ENCODE measurements at regions not wholly inside any gene's neighbourhood (a gene's known extent, or its start where the extent isn't known, plus 50 kb on each side); places are given as distances from the start of the nearest gene placed in this dataset.

DNA sequence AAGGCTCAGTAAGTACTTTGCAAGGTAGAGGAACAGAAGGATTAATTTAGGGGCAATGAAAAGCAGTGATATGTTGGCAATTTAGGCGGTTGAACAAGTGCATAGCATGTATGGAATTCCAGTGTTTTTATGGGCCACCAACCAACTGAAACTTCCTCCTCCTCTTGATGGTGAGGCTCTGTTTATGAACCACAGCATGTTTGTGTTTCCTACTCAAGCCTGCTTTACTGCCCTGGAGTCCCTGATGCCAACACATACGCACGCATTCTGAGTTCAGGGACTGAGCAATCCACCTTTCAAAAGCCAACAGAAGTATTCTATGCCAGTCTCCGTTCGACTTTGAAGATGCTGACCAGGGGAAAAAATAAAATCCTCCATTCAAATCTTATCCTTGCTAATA is 417.5 kb downstream of the EFNA5 start:
- no peak for ATAC-seq

DNA sequence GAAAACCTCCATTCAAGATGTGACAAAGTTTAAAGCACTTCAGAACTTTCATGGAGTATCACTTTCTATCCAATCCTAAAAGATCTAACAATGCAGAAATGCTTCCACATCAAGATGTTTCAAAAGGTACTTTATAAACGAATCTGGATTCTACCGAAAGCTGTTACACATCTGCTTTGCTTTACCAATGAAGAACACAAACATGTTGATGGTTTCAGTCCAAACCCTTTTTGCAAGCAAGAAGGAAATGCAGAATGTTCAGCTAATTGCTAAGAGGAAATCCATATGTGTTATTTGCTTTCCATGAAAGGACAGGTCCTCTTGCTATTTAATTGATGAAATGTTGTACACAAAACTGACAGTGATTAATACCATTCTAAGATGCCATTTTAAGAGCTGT is 419.6 kb downstream of the EFNA5 start:
- H3K9me3 ChIP-seq: no peaks in the 10 kb centered on the region
- H3K4me3 ChIP-seq: no peak overlapping the region
- H3K4me1 ChIP-seq: no peaks in the 10 kb centered on the region
- H3K27me3 ChIP-seq: no peaks in the 10 kb centered on the region
- intact Hi-C loops (cut with DNase I): no loop called here
- H3K27ac ChIP-seq: no peak overlapping the region
- ATAC-seq (no peak), DNase-seq (no peak)
- TF ChIP-seq, protein P1, sequence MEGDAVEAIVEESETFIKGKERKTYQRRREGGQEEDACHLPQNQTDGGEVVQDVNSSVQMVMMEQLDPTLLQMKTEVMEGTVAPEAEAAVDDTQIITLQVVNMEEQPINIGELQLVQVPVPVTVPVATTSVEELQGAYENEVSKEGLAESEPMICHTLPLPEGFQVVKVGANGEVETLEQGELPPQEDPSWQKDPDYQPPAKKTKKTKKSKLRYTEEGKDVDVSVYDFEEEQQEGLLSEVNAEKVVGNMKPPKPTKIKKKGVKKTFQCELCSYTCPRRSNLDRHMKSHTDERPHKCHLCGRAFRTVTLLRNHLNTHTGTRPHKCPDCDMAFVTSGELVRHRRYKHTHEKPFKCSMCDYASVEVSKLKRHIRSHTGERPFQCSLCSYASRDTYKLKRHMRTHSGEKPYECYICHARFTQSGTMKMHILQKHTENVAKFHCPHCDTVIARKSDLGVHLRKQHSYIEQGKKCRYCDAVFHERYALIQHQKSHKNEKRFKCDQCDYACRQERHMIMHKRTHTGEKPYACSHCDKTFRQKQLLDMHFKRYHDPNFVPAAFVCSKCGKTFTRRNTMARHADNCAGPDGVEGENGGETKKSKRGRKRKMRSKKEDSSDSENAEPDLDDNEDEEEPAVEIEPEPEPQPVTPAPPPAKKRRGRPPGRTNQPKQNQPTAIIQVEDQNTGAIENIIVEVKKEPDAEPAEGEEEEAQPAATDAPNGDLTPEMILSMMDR (IDR thresholded peaks at IDR 0.05): no peak
- H3K36me3 ChIP-seq: no peaks in the 10 kb centered on the region

More for the DNA sequence above, 417.5 kb downstream of the EFNA5 start:
- H3K4me3 ChIP-seq: no peak overlapping the region
- no peak overlapping the region for H3K27ac ChIP-seq
- H3K9me3 ChIP-seq: no peaks in the 10 kb centered on the region
- intact Hi-C loops (cut with DNase I): no loop called here
- no peaks in the 10 kb centered on the region for H3K4me1 ChIP-seq
- no peaks in the 10 kb centered on the region for H3K36me3 ChIP-seq
- TF ChIP-seq, protein P1 (IDR thresholded peaks at IDR 0.05): no peak
- no peak for DNase-seq
- no peaks in the 10 kb centered on the region for H3K27me3 ChIP-seq

GRCh38 chr5:107248066-107248695 is 422.6 kb downstream of the EFNA5 start:
- H3K9me3 ChIP-seq: no peaks in the 10 kb centered on the region
- no peak overlapping the region for H3K27ac ChIP-seq
- intact Hi-C loops (cut with DNase I): no loop called here
- peak; percentile 86 for ATAC-seq
- no peaks in the 10 kb centered on the region for H3K27me3 ChIP-seq
- H3K4me1 ChIP-seq: no peaks in the 10 kb centered on the region
- DNase-seq: no peak
- TF ChIP-seq, protein P1 (IDR thresholded peaks at IDR 0.05): peak; percentile 77
- no peaks in the 10 kb centered on the region for H3K36me3 ChIP-seq
- H3K4me3 ChIP-seq: no peak overlapping the region

DNA sequence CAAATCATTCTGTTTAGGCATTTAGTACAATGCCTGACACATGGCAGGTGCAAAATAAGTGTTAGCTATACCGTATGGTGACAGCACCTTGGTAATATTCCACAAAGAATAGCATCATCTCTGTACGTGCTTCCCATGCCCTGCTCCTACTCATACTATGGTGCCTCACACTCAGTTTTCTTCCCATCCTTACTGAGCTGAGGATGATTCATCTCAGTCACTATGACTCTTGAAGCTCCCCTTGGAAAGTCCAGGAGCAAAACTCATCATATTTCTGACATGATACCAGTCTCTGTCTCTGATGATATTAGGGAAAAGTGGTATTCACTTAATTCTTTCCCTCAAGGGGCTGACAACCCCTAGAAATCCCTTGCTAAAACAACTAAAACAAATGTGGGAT is 423.3 kb downstream of the EFNA5 start:
- TF ChIP-seq, protein P1 (IDR thresholded peaks at IDR 0.05): no peak
- H3K27ac ChIP-seq: no peak overlapping the region
- ATAC-seq (no peak), DNase-seq (no peak)
- H3K27me3 ChIP-seq: no peaks in the 10 kb centered on the region
- intact Hi-C loops (cut with DNase I): no loop called here
- H3K4me3 ChIP-seq: no peak overlapping the region
- no peaks in the 10 kb centered on the region for H3K36me3 ChIP-seq
- H3K9me3 ChIP-seq: no peaks in the 10 kb centered on the region
- no peaks in the 10 kb centered on the region for H3K4me1 ChIP-seq

DNA sequence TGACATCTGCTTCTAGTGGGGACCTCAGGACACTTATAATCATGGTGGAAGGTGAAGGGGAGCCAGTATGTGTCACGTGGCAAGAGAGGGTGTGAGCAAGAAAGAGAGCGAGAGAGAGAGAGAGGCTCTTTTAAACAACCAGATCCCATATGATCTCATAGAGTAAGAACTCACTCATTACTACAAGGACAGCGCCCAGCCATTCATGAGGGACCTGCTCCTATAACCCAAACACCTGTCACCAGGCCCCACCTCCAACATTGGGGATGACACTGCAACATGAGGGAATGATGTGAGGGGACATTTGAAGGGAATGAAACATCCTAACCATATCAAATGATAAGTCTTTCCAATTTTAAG is 427.5 kb downstream of the EFNA5 start:
- DNase-seq: no peak
- no peaks in the 10 kb centered on the region for H3K9me3 ChIP-seq
- H3K27ac ChIP-seq: no peak overlapping the region
- TF ChIP-seq, protein P1 (IDR thresholded peaks at IDR 0.05): no peak
- H3K4me3 ChIP-seq: no peak overlapping the region
- intact Hi-C loops (cut with DNase I): no loop called here
- no peak for ATAC-seq
- H3K27me3 ChIP-seq: no peaks in the 10 kb centered on the region
- H3K4me1 ChIP-seq: no peaks in the 10 kb centered on the region
- no peaks in the 10 kb centered on the region for H3K36me3 ChIP-seq
